HG03039 (cell line): ENCODE measurements at regions not wholly inside any gene's neighbourhood (a gene's known extent, or its start where the extent isn't known, plus 50 kb on each side); places are given as distances from the start of the nearest gene placed in this dataset.
"Not testable (repeated sequence)": the region's sequence is repeated elsewhere in the genome, so short reads cannot be mapped to it uniquely, and the experiment has no call there.

ENCODE experiments used
- ATAC-seq: cut with Tn5 transposase; IDR thresholded peaks from one replicate; pipeline ENCODE4 v1.9.1; 2021; ENCODE audit warnings: mild to moderate bottlenecking, moderate library complexity; ENCODE audit not compliant: unreplicated experiment

DNA sequence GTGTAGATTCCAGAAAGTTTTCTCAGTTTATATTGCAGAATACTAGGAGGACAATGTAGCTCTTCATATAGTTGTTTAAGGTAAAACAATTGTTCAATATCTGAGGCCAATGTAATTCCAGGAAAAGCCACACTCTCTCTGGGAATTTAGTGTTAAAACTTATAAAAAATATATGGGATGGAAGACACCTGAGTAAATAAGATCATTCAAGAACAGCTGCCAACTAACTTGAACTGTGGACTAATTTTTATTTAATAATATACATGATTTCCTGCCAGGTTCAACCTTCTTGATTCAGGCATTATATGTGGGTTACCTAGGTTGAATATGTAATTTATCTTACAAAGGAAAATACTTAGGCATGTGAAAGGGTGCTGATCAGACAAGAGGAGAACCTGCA, 841.1 kb upstream of the PRR20A start:
- no peak for ATAC-seq

DNA sequence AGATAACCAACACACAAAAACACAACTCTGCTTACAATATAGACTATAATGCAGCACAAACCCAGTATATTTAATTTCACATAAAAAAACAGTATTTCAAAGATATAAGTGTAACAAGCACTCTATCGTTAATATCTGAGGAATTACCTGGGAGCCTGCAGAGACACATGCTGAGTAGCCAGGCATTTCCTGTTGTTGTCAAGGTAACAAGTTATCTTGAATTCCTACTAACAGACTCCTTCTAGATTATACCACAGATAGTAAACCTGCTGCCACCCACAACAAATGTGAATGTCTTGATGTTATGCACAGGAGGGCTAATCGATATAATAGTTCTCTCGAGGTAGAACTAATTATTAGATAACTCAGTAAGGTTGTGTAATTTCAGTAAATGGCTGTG, 826.0 kb upstream of the PRR20A start:
- no peak for ATAC-seq

GRCh38 chr13:56317841-56318240, 822.9 kb upstream of the PRR20A start:
- no peak for ATAC-seq

- no peak for ATAC-seq
These were observed 808.0 kb upstream of the PRR20A start for GRCh38 chr13:56332671-56333070.

- no peak for ATAC-seq
These were observed 804.9 kb upstream of the PRR20A start for GRCh38 chr13:56335775-56336174.

- no peak for ATAC-seq
These were observed 802.3 kb upstream of the PRR20A start for GRCh38 chr13:56338421-56338820.

DNA sequence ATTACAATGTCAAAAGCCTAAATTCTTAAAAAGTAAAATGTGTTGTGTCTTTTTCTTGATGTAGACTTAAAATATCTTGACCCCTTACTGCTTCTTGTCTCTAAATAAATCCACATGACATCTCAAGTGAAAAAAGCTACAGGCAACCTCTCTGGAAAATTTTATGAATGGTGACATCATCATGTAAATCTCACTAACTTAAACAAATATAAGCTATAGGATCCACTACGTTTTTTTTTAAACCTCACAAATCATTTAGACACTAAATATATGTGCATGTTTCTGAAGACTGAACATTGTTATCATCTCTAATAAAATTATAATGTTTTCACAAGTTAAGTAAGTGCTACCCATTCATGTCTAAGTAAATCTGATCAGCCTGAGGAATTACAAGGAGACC, 793.7 kb upstream of the PRR20A start:
- no peak for ATAC-seq

GRCh38 chr13:56349866-56350265, 790.9 kb upstream of the PRR20A start:
- no peak for ATAC-seq

- ATAC-seq: no peak
These were observed 789.7 kb upstream of the PRR20A start for GRCh38 chr13:56351041-56351440.

DNA sequence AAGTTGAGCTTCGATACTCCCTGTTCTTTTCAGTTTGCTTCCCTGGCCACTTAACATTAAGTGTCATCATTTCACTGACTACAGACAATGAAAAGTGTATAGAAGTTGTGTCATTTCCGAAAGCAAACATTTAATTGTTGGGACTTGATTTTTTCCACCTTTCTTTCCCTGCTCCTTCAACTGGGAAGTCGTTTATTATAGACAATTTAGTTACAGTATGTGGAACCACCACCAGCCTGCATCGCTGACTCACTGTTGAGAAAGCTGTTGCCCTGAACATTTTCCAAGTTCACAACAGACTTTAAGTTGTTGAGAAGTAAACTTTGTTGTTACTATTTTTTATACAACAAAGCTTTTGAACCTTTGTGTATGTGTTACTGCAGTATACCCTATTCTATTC, 788.4 kb upstream of the PRR20A start:
- no peak for ATAC-seq

- no peak for ATAC-seq
These were observed 787.8 kb upstream of the PRR20A start for GRCh38 chr13:56352901-56353300.

DNA sequence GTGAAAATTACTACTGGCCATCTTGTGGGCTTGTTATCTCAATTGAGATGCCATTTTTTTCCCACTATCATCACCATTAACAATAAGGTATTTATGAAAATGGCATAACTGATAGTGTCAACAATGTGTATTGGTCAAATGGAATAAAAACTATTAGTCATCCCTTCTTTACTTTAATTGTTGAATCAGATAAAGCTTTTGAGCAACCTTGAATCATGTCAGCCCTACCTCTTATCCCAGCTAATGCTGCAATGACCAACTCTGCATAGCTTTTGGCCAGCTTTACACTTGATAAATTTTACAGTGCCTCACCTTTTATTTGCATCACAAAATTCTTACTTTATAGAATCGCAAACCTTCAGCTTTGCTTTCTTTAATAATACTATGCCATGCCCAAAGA, 784.0 kb upstream of the PRR20A start:
- no peak for ATAC-seq

DNA sequence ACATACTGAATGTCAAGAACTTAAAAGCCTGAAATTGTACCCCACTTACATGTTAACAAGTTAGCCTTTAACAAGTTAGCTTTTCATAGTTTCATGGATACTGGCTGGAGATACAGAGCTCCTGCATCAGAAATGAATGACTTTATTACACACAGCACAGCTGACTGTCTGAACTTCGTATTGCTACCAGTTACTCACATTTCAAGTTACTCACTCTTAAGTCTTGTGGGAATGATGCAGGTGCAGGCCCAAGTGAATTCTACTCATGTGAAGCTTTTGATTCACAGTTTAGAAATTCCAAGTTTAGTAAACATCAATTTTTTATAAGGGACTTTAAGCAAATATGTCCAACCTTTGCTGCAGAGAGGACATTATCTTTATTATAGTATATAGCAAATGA, 762.2 kb upstream of the PRR20A start:
- ATAC-seq: no peak

DNA sequence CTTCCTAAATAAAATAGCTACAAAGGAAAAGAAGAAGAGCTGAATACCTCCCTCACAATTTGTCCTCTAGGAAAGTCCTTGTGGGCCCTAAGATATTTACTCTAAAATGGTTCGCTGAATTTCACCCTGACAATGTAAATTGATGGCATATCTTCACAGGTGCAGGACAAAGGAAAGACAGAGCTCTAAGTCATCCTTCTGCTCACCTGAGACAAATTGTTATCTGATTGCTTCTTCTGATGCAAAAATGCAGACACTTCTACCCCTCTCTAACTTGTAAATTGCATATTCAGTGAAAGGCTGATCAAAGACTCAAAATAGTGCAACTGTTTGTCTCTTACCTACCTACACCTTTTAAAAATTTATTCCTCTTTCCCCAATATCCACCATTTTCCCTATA, 747.2 kb upstream of the PRR20A start:
- ATAC-seq: no peak

GRCh38 chr13:56396318-56396717, 744.4 kb upstream of the PRR20A start:
- ATAC-seq: no peak

DNA sequence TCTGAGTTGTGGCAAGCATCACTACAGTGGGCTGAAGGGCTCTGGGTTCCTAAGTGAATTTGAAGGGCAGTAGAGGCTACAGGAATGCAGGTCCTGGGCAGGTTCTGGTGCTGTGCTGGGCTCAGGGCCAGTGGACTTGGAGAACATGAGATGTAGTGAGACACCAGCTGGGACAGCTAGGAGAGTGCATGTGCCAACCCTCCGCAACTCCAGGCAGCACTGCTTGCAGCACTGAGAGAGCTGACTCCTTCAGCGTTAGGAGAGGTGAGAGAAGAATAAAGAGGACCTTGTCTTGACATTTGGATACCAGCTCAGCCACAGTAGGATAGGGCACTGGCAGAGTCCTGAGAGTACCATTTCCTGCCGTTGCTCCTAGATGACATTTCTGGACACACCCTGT, 739.9 kb upstream of the PRR20A start:
- ATAC-seq: no peak

GRCh38 chr13:56412856-56413255, 727.9 kb upstream of the PRR20A start:
- ATAC-seq: no peak

- ATAC-seq: no peak
These were observed 716.5 kb upstream of the PRR20A start for GRCh38 chr13:56424246-56424645.

GRCh38 chr13:56457535-56458190, 683.1 kb upstream of the PRR20A start:
- ATAC-seq: no peak

DNA sequence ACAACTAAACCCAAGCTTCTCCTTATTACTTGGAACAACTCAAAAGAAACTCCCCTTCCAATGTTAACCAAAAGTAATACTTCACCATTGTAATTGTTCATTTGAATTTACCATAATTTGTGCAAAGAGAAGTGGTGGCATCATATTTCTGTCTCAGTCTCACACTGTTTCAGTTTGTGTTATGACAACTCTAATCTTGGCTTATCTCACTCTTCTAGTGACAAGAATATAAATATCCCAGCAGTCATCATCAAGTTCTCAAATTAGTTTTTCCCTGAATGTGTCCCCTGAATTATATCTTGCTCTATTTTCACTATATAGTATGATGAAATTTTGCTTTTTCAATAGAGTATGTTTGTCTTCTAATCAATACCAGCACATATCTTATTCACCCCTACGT, 681.4 kb upstream of the PRR20A start:
- ATAC-seq: no peak

DNA sequence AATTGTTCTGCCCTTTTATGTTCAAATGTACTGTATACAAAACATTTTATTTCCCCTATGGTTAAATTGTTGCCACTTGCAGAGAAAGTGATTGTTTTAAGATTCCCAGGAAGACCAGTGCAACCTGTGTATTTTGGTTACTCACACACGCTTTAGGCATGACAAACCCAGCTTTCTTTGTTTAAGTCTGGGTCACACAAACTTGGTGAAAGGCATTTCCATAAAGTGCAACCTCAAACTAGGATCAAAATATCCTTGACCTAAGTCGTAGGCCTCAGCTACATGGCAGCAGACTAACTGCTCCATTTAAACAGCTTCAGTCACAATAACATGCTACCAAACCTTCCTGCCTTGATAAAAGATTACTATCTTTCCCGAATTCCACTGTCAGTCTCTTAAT, 639.0 kb upstream of the PRR20A start:
- no peak for ATAC-seq

DNA sequence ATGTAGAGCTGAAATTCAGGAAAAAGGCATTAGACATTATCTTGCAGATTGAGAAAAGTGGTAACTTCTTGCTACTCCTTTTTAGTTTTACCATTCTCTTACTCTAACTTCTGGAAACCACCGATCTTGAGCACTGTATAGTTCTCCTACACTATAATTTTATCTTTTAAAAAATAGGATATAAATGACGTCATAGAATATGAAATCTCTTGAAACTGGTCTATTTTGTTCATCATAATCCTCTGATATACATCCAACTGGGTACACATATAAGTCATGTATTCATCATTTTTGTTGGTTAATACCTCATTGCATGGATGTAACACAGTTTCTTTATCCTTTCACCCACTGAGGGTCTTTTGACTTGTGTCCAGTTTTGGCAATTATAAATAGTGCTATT, 629.9 kb upstream of the PRR20A start:
- no peak for ATAC-seq

GRCh38 chr13:56512336-56512735, 628.4 kb upstream of the PRR20A start:
- not testable (repeated sequence) for ATAC-seq
